Upper lobe of left lung (tissue), 4 donors: ENCODE measurements at regions not wholly inside any gene's neighbourhood (a gene's known extent, or its start where the extent isn't known, plus 50 kb on each side); places are given as distances from the start of the nearest gene placed in this dataset.

Source experiments
- CTCF ChIP-seq, 6 experiments: fragments of 450-650 bp in 4 of 6; fragments of 200-600 bp in 2 of 6; sonication (generic) in 2 of 6; IDR thresholded peaks; one replicate each; pipeline ENCODE4 v1.5.1; 2016 to 2019; ENCODE audit warnings: antibody characterized with exemption in 6 of 6
- EP300 ChIP-seq, 4 donors: sonication (generic); formaldehyde crosslinking; IDR thresholded peaks; one replicate each; pipeline ENCODE4 v1.5.1; 2017; ENCODE audit warnings: antibody characterized with exemption in 4 of 4, control low read depth in 2 of 4
- POLR2AphosphoS5 ChIP-seq, 2 donors: sonication (generic); formaldehyde crosslinking; IDR thresholded peaks; one replicate each; pipeline ENCODE4 v1.5.1; 2017; ENCODE audit warnings: antibody characterized with exemption in 2 of 2

- TF ChIP-seq CTCF (IDR thresholded peaks at IDR 0.05) (no peak), POLR2AphosphoS5 (IDR thresholded peaks at IDR 0.05) (no peak), EP300 (IDR thresholded peaks at IDR 0.05) (no peak)
Measured at GRCh38 chr4:148735432-148736155, 293.4 kb upstream of the NR3C2 start.
